Activated naive CD4-positive, alpha-beta T cell treated with Interleukin-2 at 50 U/mL for 16 hours (primary cell): ENCODE measurements at regions not wholly inside any gene's neighbourhood (a gene's known extent, or its start where the extent isn't known, plus 50 kb on each side); places are given as distances from the start of the nearest gene placed in this dataset.
A peak's percentile ranks its signal among the peaks of the same experiment; 100 is the strongest.

Source experiments
- DNase-seq: peaks from one replicate; pipeline ENCODE4 v3.0.0-alpha.2; 2020

GRCh38 chr10:3478153-3478552 is 305.6 kb upstream of the PITRM1 start:
- DNase-seq = no peak

- DNase-seq = no peak
Measured at GRCh38 chr10:3477683-3478082, 305.1 kb upstream of the PITRM1 start.

- no peak for DNase-seq
Measured at GRCh38 chr10:3476640-3477448, 304.3 kb upstream of the PITRM1 start.

GRCh38 chr10:3476186-3476585 is 303.6 kb upstream of the PITRM1 start:
- no peak for DNase-seq

GRCh38 chr10:3475367-3475766 is 302.8 kb upstream of the PITRM1 start:
- DNase-seq = no peak

- no peak for DNase-seq
Measured at GRCh38 chr10:3474266-3474665, 301.7 kb upstream of the PITRM1 start.

GRCh38 chr10:3473271-3473670 is 300.7 kb upstream of the PITRM1 start:
- peak; percentile 14 for DNase-seq

GRCh38 chr10:3472287-3473051 is 299.9 kb upstream of the PITRM1 start:
- no peak for DNase-seq

- DNase-seq = no peak
Measured at GRCh38 chr10:3471927-3472286, 299.3 kb upstream of the PITRM1 start.

GRCh38 chr10:3471472-3471871 is 298.9 kb upstream of the PITRM1 start:
- DNase-seq = no peak

- DNase-seq = no peak
Measured at GRCh38 chr10:3470191-3470590, 297.6 kb upstream of the PITRM1 start.

GRCh38 chr10:3469639-3470020 is 297.0 kb upstream of the PITRM1 start:
- no peak for DNase-seq

- DNase-seq = peak; percentile 34
Measured at GRCh38 chr10:3468919-3469638, 296.5 kb upstream of the PITRM1 start.

GRCh38 chr10:3467052-3467951 is 294.7 kb upstream of the PITRM1 start:
- peak; percentile 23 for DNase-seq

- no peak for DNase-seq
Measured at GRCh38 chr10:3465406-3465891, 292.9 kb upstream of the PITRM1 start.

GRCh38 chr10:3464760-3465405 is 292.3 kb upstream of the PITRM1 start:
- no peak for DNase-seq

- no peak for DNase-seq
Measured at GRCh38 chr10:3460420-3461128, 288.0 kb upstream of the PITRM1 start.

- no peak for DNase-seq
Measured at GRCh38 chr10:3455385-3456334, 283.1 kb upstream of the PITRM1 start.

GRCh38 chr10:3452683-3453361 is 280.2 kb upstream of the PITRM1 start:
- DNase-seq = no peak
